Right hindlimb (tissue), 1 donor: ENCODE measurements at regions not wholly inside any gene's neighbourhood (a gene's known extent, or its start where the extent isn't known, plus 50 kb on each side); places are given as distances from the start of the nearest gene placed in this dataset.

Experiments used
- DNase-seq: peaks from one replicate; pipeline ENCODE4 v3.0.0-alpha.2; 2018

GRCh38 chr4:162347156-162347841 lies 183.5 kb upstream of the FSTL5 start:
- no peak for DNase-seq

GRCh38 chr4:162343967-162344366 lies 180.2 kb upstream of the FSTL5 start:
- no peak for DNase-seq

DNA sequence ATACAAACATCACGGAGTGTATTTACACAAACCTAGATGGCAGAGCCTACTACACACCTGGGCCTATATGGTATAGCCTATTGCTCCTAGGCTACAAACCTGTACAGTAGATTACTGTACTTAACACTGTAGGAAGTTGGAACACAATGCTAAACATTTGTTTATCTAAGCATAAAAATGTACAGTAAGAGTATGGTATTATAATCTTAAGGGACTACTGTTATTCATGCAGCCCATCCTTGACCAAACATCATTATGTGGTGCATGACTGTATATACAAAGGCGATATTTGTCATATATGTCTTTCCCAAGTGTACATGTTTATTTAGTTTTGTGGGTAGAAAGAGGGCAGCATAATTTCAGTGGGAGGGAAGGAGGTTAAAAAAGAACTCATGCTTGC lies 177.7 kb upstream of the FSTL5 start:
- no peak for DNase-seq

GRCh38 chr4:162323919-162324318 lies 160.1 kb upstream of the FSTL5 start:
- DNase-seq = no peak

DNA sequence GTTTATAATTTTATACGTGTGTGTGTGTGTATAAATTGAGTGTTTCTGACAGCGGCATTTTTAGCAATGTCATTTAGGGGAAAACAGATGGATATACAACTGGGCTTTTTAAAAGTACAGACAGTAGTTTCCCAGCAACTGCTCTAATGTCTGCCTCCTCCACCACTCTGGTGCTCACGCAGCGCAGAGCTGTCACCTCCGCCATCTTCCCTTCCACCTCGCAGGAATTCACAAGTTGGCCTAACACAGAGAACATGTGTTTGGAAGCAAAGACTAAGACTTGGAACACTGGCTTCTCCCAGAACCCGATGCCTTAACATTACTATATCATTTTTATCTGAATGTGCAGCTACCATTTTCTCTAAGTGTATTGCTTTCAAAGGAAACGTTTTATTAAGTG lies 158.3 kb upstream of the FSTL5 start:
- no peak for DNase-seq

DNA sequence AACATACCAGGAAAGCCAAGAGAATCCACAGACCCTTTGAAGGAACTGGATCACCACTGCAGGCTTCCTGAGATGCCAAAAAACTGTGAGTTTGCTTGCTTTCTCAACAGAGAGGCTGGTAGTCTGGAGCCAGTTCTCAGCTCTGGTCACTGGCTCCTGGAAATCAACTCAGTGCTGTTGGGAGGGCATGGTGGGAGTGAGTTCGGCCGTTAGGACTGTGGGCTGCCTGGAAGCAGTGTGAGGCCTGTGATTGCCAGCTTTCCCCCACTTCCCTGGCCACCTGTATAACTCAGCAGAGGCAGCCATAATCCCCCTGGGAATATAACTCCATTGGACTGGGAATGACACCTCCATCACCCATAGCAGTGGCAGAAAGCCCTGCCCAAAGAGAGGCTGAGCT lies 122.0 kb upstream of the FSTL5 start:
- no peak for DNase-seq

GRCh38 chr4:162282684-162283083 lies 118.9 kb upstream of the FSTL5 start:
- DNase-seq = no peak

DNA sequence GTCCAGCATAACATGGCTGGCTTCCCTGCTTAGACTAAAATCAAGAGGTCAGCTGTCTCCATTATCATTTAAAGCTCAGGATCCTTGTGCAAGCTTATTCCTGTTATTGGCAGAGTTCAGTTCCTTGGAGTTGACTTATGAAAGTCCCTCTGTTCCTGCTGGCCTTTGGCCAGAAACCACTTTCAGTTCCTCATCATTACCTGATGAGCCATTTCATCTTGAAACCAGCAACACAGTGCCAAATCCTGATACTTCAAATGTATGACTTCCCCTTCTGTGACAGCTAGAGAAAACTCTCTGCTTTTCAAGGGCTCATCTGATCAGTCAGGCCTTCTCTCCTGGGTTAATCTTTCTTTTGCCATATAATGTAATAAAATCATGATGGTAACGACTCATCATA lies 110.6 kb upstream of the FSTL5 start:
- DNase-seq = no peak

GRCh38 chr4:162272215-162272614 lies 108.4 kb upstream of the FSTL5 start:
- DNase-seq = no peak

GRCh38 chr4:162268911-162269310 lies 105.1 kb upstream of the FSTL5 start:
- no peak for DNase-seq

- no peak for DNase-seq
These were observed 102.0 kb upstream of the FSTL5 start for GRCh38 chr4:162265802-162266201.

DNA sequence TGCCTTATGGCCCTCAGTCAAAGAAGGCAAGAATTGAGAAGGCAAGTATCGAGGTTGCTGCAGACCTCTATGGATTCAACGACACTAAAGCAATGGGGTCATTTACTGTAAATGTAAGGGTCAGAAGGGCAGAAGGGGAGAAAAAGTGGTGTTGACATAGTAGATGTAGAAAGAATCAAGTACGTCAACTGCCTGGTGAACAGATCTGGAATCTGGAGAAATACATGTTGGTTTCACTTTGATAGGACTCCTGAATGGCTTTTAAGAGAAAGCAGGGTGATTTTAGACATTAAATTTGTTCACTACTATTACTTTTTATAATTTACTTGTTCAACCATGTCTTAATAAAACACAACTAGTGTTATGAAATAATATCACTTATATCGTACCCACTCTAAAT lies 81.3 kb upstream of the FSTL5 start:
- DNase-seq = no peak

DNA sequence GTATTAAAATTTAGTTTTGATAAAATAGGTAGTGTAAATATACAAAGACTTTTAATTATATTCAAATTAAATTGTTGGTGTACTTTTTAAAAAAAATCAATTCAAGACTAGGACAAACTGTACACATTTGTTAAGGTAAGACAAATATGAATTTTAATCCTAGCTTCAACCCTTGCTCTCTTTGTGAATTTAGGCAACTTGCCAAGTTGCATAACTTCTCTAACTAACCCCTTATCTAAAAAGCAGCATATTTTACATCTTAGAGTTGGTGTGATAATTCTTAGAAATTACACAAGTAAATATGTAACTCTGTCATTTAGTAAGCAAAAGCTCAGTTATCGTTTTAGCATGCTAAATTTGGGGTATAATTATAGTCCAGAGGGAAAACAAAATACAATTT lies 78.1 kb upstream of the FSTL5 start:
- no peak for DNase-seq

DNA sequence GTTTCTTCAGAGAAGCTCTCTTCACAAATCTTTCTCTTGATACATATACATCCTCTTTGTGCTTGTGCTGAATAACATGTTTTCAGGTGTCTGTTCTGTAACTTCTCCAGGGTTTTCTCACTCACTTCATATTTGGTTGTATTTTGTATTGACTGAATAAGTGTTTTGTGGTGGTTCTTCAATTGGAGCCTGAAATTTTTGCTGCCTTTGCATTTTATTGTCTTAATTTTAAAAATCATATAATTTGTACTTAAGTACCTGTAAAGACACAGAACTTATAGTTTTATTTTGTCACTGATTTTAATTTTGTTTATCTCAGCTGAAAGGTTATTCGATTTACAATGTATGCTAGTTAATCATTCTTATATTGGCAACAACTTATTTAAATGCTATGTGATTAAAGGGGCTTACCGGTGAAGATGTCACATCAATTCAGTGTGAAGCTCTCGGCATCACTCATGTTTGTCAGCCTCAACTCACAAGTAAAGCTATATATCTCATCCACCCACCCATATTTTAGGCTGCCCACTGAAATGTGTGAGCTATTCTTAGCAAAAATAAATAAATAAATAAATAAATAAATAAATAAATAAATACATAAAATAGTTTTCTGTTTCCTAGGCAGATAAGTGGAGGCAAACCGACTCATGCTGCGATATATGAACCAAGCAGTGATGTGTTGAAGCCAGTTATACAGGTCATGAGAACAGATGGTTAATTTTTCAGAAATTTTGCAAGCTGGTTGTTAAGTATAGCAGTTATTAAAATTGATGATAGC lies 76.4 kb upstream of the FSTL5 start:
- DNase-seq = no peak

GRCh38 chr4:162237676-162238075 lies 73.9 kb upstream of the FSTL5 start:
- DNase-seq = no peak

DNA sequence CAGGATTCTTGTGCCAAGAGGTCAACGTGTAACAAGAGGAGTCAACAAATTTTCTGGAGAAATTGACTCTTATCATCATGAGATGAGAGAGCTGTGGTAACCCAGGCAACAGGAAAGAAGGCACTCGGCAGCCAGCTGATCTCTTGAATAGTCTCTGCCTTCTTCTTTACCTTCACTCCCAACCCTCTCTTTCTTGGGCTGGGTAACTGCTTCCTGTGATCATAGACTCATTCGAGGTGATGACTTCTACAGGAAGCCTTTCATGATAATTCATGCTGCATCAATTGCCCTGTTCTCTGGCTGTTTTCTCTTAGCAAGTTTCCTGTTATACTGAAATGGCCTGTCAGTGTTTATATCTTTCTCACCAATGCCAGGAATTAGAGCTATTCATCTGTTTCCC lies 70.8 kb upstream of the FSTL5 start:
- no peak for DNase-seq

GRCh38 chr4:162232349-162232748 lies 68.5 kb upstream of the FSTL5 start:
- no peak for DNase-seq

- no peak for DNase-seq
These were observed 65.9 kb upstream of the FSTL5 start for GRCh38 chr4:162229670-162230069.

DNA sequence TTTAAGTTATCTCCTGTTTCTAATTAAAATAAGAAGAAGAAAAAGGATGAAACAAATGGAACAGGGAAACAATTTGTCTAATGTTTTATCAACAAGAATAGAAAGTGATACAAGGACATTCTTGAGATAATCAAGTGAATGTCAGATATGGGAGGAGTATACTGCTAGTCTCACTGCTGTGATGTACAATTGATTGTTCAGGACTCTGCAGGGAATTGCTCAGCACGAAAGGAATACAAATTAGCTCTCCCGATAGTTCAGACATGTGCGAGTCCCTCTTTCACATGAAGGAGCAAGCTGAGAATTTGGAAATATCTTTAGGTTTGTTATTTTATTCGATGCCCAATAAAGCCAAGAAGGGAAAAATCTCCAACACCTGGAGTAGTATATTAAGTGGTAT lies 57.3 kb upstream of the FSTL5 start:
- DNase-seq = no peak
